ENCODE measurements at regions not wholly inside any gene's neighbourhood (a gene's known extent, or its start where the extent isn't known, plus 50 kb on each side); places are given as distances from the start of the nearest gene placed in this dataset.

- no peak for TF ChIP-seq CTCF (IDR thresholded peaks at IDR 0.05)
Measured at GRCh38 chr9:33682551-33682950, 112.8 kb upstream of the PRSS3 start.

- no peak for TF ChIP-seq CTCF (IDR thresholded peaks at IDR 0.05)
Measured at GRCh38 chr9:33684831-33685230, 110.5 kb upstream of the PRSS3 start.

- TF ChIP-seq CTCF (IDR thresholded peaks at IDR 0.05): no peak
Measured at GRCh38 chr9:33686942-33687341, 108.4 kb upstream of the PRSS3 start.

- no peak for TF ChIP-seq CTCF (IDR thresholded peaks at IDR 0.05)
Measured at GRCh38 chr9:33687779-33688178, 107.6 kb upstream of the PRSS3 start.

GRCh38 chr9:33690143-33690933, 105.0 kb upstream of the PRSS3 start:
- TF ChIP-seq CTCF (IDR thresholded peaks at IDR 0.05): no peak

GRCh38 chr9:33695299-33695698, 100.1 kb upstream of the PRSS3 start:
- TF ChIP-seq CTCF (IDR thresholded peaks at IDR 0.05): no peak

- no peak for TF ChIP-seq CTCF (IDR thresholded peaks at IDR 0.05)
Measured at GRCh38 chr9:33695856-33696255, 99.5 kb upstream of the PRSS3 start.

GRCh38 chr9:33697171-33697570, 98.2 kb upstream of the PRSS3 start:
- TF ChIP-seq CTCF (IDR thresholded peaks at IDR 0.05): no peak

All from LNCAP (cell line).